ENCODE measurements at regions not wholly inside any gene's neighbourhood (a gene's known extent, or its start where the extent isn't known, plus 50 kb on each side); places are given as distances from the start of the nearest gene placed in this dataset.

GRCh38 chr7:93048136-93048930 lies 69.4 kb downstream of the SAMD9 start:
- 47 to 60% methylated on average over 3 of the region's 3 CpGs for WGBS, 2 donors

GRCh38 chr7:93047514-93048099 lies 70.2 kb downstream of the SAMD9 start:
- Histone ChIP-seq H3K27me3 (no peaks in the 10 kb centered on the region), H3K9me3 (no peaks in the 10 kb centered on the region), H3K27ac (no peak overlapping the region), H3K4me1 (no peaks in the 10 kb centered on the region), H3K36me3 (no peaks in the 10 kb centered on the region), H3K4me3 (no peak overlapping the region)
- ATAC-seq (no peak), FAIRE-seq (no peak), DNase-seq (no peak)
- intact Hi-C loops (cut with DNase I) = no loop called here
- TF ChIP-seq, protein P1, sequence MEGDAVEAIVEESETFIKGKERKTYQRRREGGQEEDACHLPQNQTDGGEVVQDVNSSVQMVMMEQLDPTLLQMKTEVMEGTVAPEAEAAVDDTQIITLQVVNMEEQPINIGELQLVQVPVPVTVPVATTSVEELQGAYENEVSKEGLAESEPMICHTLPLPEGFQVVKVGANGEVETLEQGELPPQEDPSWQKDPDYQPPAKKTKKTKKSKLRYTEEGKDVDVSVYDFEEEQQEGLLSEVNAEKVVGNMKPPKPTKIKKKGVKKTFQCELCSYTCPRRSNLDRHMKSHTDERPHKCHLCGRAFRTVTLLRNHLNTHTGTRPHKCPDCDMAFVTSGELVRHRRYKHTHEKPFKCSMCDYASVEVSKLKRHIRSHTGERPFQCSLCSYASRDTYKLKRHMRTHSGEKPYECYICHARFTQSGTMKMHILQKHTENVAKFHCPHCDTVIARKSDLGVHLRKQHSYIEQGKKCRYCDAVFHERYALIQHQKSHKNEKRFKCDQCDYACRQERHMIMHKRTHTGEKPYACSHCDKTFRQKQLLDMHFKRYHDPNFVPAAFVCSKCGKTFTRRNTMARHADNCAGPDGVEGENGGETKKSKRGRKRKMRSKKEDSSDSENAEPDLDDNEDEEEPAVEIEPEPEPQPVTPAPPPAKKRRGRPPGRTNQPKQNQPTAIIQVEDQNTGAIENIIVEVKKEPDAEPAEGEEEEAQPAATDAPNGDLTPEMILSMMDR (IDR thresholded peaks at IDR 0.05) = no peak
- 26 to 29% methylated on average over 1 of the region's 1 CpG for WGBS, 2 donors

More at GRCh38 chr7:93048136-93048930, 69.4 kb downstream of the SAMD9 start:
- no peak for ATAC-seq
- Histone ChIP-seq H3K36me3 (no peaks in the 10 kb centered on the region), H3K4me1 (no peaks in the 10 kb centered on the region), H3K9me3 (no peaks in the 10 kb centered on the region), H3K27ac (no peak overlapping the region), H3K4me3 (no peak overlapping the region), H3K27me3 (no peaks in the 10 kb centered on the region)
- TF ChIP-seq, protein P1 (IDR thresholded peaks at IDR 0.05) = no peak
- FAIRE-seq = no peak
- DNase-seq = no peak
- intact Hi-C loops (cut with DNase I) = no loop called here

GRCh38 chr7:93046641-93047040 lies 71.1 kb downstream of the SAMD9 start:
- intact Hi-C loops (cut with DNase I) = no loop called here
- Histone ChIP-seq H3K27me3 (no peaks in the 10 kb centered on the region), H3K36me3 (no peaks in the 10 kb centered on the region), H3K27ac (no peak overlapping the region), H3K4me1 (no peaks in the 10 kb centered on the region), H3K9me3 (no peaks in the 10 kb centered on the region), H3K4me3 (no peak overlapping the region)
- no peak for FAIRE-seq
- TF ChIP-seq, protein P1 (IDR thresholded peaks at IDR 0.05) = no peak
- WGBS, 2 donors = 74 to 81% methylated on average over 4 of the region's 4 CpGs
- DNase-seq = no peak
- ATAC-seq = no peak

GRCh38 chr7:93044147-93044810 lies 73.5 kb downstream of the SAMD9 start:
- DNase-seq = no peak
- intact Hi-C loops (cut with DNase I) = no loop called here

More at GRCh38 chr7:93044147-93044810, 73.5 kb downstream of the SAMD9 start:
- TF ChIP-seq, protein P1 (IDR thresholded peaks at IDR 0.05) = no peak
- Histone ChIP-seq H3K36me3 (no peaks in the 10 kb centered on the region), H3K9me3 (no peaks in the 10 kb centered on the region), H3K4me3 (no peak overlapping the region), H3K27me3 (no peaks in the 10 kb centered on the region), H3K27ac (no peak overlapping the region), H3K4me1 (no peaks in the 10 kb centered on the region)
- 74 to 80% methylated on average over 6 of the region's 6 CpGs for WGBS, 2 donors
- ATAC-seq (no peak), FAIRE-seq (no peak)
